GM18519 (cell line): ENCODE measurements at regions not wholly inside any gene's neighbourhood (a gene's known extent, or its start where the extent isn't known, plus 50 kb on each side); places are given as distances from the start of the nearest gene placed in this dataset.

Experiments used
- ATAC-seq: cut with Tn5 transposase; IDR thresholded peaks from one replicate; pipeline ENCODE4 v1.9.1; 2021; ENCODE audit warnings: mild to moderate bottlenecking, moderate library complexity; ENCODE audit not compliant: unreplicated experiment, low FRiP score

- no peak for ATAC-seq
These were observed 1680.7 kb downstream of the PCDH7 start for GRCh38 chr4:32400870-32401269.

GRCh38 chr4:32417113-32417704 is 1697.0 kb downstream of the PCDH7 start:
- no peak for ATAC-seq

GRCh38 chr4:32423267-32423666 is 1703.1 kb downstream of the PCDH7 start:
- no peak for ATAC-seq

GRCh38 chr4:32425243-32425642 is 1705.1 kb downstream of the PCDH7 start:
- no peak for ATAC-seq

- ATAC-seq = no peak
These were observed 1707.4 kb downstream of the PCDH7 start for GRCh38 chr4:32427566-32427965.

- no peak for ATAC-seq
These were observed 1709.0 kb downstream of the PCDH7 start for GRCh38 chr4:32429151-32429550.

GRCh38 chr4:32435308-32435707 is 1715.1 kb downstream of the PCDH7 start:
- no peak for ATAC-seq

GRCh38 chr4:32436816-32437215 is 1716.6 kb downstream of the PCDH7 start:
- ATAC-seq = no peak

- ATAC-seq = no peak
These were observed 1720.2 kb downstream of the PCDH7 start for GRCh38 chr4:32440391-32440790.

GRCh38 chr4:32454482-32454881 is 1734.3 kb downstream of the PCDH7 start:
- no peak for ATAC-seq

- ATAC-seq = no peak
These were observed 1735.1 kb downstream of the PCDH7 start for GRCh38 chr4:32455231-32455630.

- ATAC-seq = no peak
These were observed 1740.8 kb downstream of the PCDH7 start for GRCh38 chr4:32460972-32461371.

GRCh38 chr4:32462944-32463343 is 1742.8 kb downstream of the PCDH7 start:
- ATAC-seq = no peak

GRCh38 chr4:32470087-32470585 is 1750.0 kb downstream of the PCDH7 start:
- ATAC-seq = no peak

- ATAC-seq = no peak
These were observed 1752.7 kb downstream of the PCDH7 start for GRCh38 chr4:32472918-32473317.

GRCh38 chr4:32475710-32476109 is 1755.5 kb downstream of the PCDH7 start:
- no peak for ATAC-seq

GRCh38 chr4:32477518-32477917 is 1757.3 kb downstream of the PCDH7 start:
- no peak for ATAC-seq

- no peak for ATAC-seq
These were observed 1765.8 kb downstream of the PCDH7 start for GRCh38 chr4:32485956-32486355.

GRCh38 chr4:32488690-32489089 is 1768.5 kb downstream of the PCDH7 start:
- no peak for ATAC-seq

GRCh38 chr4:32499171-32499570 is 1779.0 kb downstream of the PCDH7 start:
- ATAC-seq = no peak

- no peak for ATAC-seq
These were observed 1783.1 kb downstream of the PCDH7 start for GRCh38 chr4:32503241-32503640.

- ATAC-seq = no peak
These were observed 1785.9 kb downstream of the PCDH7 start for GRCh38 chr4:32506067-32506466.

GRCh38 chr4:32519060-32519459 is 1798.9 kb downstream of the PCDH7 start:
- ATAC-seq = no peak
